ENCODE measurements at regions not wholly inside any gene's neighbourhood (a gene's known extent, or its start where the extent isn't known, plus 50 kb on each side); places are given as distances from the start of the nearest gene placed in this dataset.

GRCh38 chr15:96398776-96399175, 68.3 kb downstream of the NR2F2 start:
- TF ChIP-seq SIN3B (IDR thresholded peaks at IDR 0.05; ENCODE audit: low read depth) (no peak), CTCF (IDR thresholded peaks at IDR 0.05 in 2 of 3, conservative IDR thresholded peaks at IDR 0.05 in 1 of 3; ENCODE audit: insufficient read depth in 2 of 3, low read depth in 1 of 3, low read length in 3 of 3) (no peak), ZNF655 (CRISPR knock-in tag; IDR thresholded peaks at IDR 0.05) (no peak), ZNF445 (CRISPR knock-in tag; IDR thresholded peaks at IDR 0.05; ENCODE audit: low read depth) (no peak), NCOA2 (IDR thresholded peaks at IDR 0.05; ENCODE audit: partially characterized antibody in 2 of 2) (no peak)

All from K562 (cell line).